ENCODE measurements at regions not wholly inside any gene's neighbourhood (a gene's known extent, or its start where the extent isn't known, plus 50 kb on each side); places are given as distances from the start of the nearest gene placed in this dataset.

- TF ChIP-seq CTCF (IDR thresholded peaks at IDR 0.05) (no peak), EP300 (IDR thresholded peaks at IDR 0.05) (no peak)
Observed at GRCh38 chr15:55035749-55036148, 161.0 kb downstream of the RSL24D1 start.

Measured in gastroesophageal sphincter (tissue), 3 donors.